Breast epithelium (tissue), 4 donors: ENCODE measurements at regions not wholly inside any gene's neighbourhood (a gene's known extent, or its start where the extent isn't known, plus 50 kb on each side); places are given as distances from the start of the nearest gene placed in this dataset.
"Not testable (repeated sequence)": the region's sequence is repeated elsewhere in the genome, so short reads cannot be mapped to it uniquely, and the experiment has no call there.

Source experiments
- DNase-seq, 2 donors: peaks; one replicate each; pipeline ENCODE4 v3.0.0-alpha.2; 2019; ENCODE audit warnings: low spot score in 2 of 2
- H3K27ac ChIP-seq, 2 donors: fragments of 200-600 bp; sonication (generic) in 1 of 2; one replicate each; pipeline ENCODE4 v1.5.1; 2016 to 2019; ENCODE audit warnings: mild to moderate bottlenecking in 1 of 2
- H3K27me3 ChIP-seq, 2 donors: fragments of 200-600 bp; sonication (generic) in 1 of 2; one replicate each; pipeline versions ENCODE4 v1.5.1 to v1.6.0; 2017 to 2019; ENCODE audit warnings: control low read depth in 1 of 2, mild to moderate bottlenecking in 1 of 2
- H3K36me3 ChIP-seq: fragments of 200-600 bp; one replicate; pipeline ENCODE4 v1.5.1; 2019
- H3K4me1 ChIP-seq, 2 donors: fragments of 200-600 bp; sonication (generic); one replicate each; pipeline ENCODE4 v1.5.1; 2016 to 2019; ENCODE audit warnings: control low read depth in 1 of 2
- H3K4me3 ChIP-seq, 3 donors: fragments of 200-600 bp; sonication (generic); 1 replicate in 2 of 3; 2 replicates in 1 of 3; pipeline ENCODE4 v1.5.1; 2016 to 2019; ENCODE audit warnings: mild to moderate bottlenecking in 3 of 3, moderate library complexity in 2 of 3
- H3K9me3 ChIP-seq, 2 donors: fragments of 200-600 bp; sonication (generic) in 1 of 2; one replicate each; pipeline ENCODE4 v1.5.1; 2016 to 2019; ENCODE audit warnings: control low read depth in 1 of 2
- POLR2A ChIP-seq: fragments of 450-650 bp; IDR thresholded peaks from one replicate; pipeline ENCODE4 v1.6.1; 2016; ENCODE audit warnings: antibody characterized with exemption, mild to moderate bottlenecking, moderate library complexity
- POLR2AphosphoS5 ChIP-seq, 3 donors: sonication (generic); formaldehyde crosslinking; IDR thresholded peaks; one replicate each; pipeline ENCODE4 v1.6.1; 2017; ENCODE audit warnings: antibody characterized with exemption in 3 of 3
- intact Hi-C: fragments of 100-400 bp; cut with DNase I; formaldehyde crosslinking; loops from one replicate; pipeline ENCODE4 v1.15.1; 2023; ENCODE audit warnings: low total_unique reads
- TF ChIP-seq, protein P1 (sequence below), 3 donors: fragments of 450-650 bp; IDR thresholded peaks; one replicate each; pipeline ENCODE4 v1.5.1; 2016 to 2017; ENCODE audit warnings: antibody characterized with exemption in 3 of 3, mild to moderate bottlenecking in 3 of 3, moderate library complexity in 3 of 3

DNA sequence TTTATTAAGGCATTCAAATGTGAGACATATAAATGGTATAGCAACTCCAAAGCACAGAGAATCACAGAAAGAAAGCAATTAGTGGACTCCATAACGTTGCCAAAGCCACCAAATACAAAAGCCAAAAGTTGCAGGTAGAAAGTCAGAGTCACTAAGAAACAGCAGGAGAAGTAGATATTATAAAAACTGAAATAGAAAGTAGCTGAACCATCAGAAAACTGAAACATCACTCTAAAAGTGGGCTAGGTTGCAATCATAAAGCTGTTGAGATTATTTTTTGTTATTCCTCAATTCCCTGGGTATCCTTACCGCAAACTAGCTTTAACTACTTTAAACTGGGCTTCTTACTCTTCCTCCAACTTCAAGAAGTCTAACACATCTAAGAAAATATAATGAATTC, 108.1 kb upstream of the ARRDC3 start:
- no peak for DNase-seq
- H3K9me3 ChIP-seq, result no peaks in the 10 kb centered on the region
- TF ChIP-seq, protein P1, sequence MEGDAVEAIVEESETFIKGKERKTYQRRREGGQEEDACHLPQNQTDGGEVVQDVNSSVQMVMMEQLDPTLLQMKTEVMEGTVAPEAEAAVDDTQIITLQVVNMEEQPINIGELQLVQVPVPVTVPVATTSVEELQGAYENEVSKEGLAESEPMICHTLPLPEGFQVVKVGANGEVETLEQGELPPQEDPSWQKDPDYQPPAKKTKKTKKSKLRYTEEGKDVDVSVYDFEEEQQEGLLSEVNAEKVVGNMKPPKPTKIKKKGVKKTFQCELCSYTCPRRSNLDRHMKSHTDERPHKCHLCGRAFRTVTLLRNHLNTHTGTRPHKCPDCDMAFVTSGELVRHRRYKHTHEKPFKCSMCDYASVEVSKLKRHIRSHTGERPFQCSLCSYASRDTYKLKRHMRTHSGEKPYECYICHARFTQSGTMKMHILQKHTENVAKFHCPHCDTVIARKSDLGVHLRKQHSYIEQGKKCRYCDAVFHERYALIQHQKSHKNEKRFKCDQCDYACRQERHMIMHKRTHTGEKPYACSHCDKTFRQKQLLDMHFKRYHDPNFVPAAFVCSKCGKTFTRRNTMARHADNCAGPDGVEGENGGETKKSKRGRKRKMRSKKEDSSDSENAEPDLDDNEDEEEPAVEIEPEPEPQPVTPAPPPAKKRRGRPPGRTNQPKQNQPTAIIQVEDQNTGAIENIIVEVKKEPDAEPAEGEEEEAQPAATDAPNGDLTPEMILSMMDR (IDR thresholded peaks at IDR 0.05), result no peak
- TF ChIP-seq POLR2AphosphoS5 (IDR thresholded peaks at IDR 0.05) (no peak), POLR2A (no peak)
- no peaks in the 10 kb centered on the region for H3K27me3 ChIP-seq
- intact Hi-C loops, result loop anchor here (10.0 kb wide), 1 partner anchor 154 kb away; no protein-coding TSS in a partner anchor
- no peaks in the 10 kb centered on the region for H3K36me3 ChIP-seq
- H3K4me3 ChIP-seq, result no peak overlapping the region
- H3K4me1 ChIP-seq, result no peaks in the 10 kb centered on the region
- H3K27ac ChIP-seq, result no peak overlapping the region

DNA sequence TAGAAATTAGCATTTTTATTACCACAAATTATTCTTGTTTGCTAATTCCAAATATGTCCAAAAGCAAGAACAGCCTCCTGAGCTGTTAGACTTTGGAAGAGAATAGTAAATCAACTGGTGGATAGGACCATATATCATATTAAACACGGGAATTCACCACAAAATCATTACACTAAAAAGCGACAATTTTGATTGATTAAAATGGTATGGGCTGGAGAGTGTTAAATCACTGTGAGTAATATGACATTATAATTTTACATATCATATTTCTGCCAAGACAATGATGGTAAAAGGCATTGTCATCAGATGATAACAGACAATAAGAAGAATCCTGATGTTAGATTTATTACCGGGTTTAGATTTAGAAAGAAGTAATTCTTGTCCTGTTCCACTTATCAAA, 107.2 kb upstream of the ARRDC3 start:
- no peaks in the 10 kb centered on the region for H3K36me3 ChIP-seq
- no peak for DNase-seq
- H3K27ac ChIP-seq, result no peak overlapping the region
- no peaks in the 10 kb centered on the region for H3K4me1 ChIP-seq
- intact Hi-C loops, result loop anchor here (10.0 kb wide), 1 partner anchor 154 kb away; no protein-coding TSS in a partner anchor
- TF ChIP-seq POLR2A (no peak), POLR2AphosphoS5 (IDR thresholded peaks at IDR 0.05) (no peak)
- TF ChIP-seq, protein P1 (IDR thresholded peaks at IDR 0.05), result no peak
- H3K4me3 ChIP-seq, result no peak overlapping the region
- no peaks in the 10 kb centered on the region for H3K27me3 ChIP-seq
- no peaks in the 10 kb centered on the region for H3K9me3 ChIP-seq

DNA sequence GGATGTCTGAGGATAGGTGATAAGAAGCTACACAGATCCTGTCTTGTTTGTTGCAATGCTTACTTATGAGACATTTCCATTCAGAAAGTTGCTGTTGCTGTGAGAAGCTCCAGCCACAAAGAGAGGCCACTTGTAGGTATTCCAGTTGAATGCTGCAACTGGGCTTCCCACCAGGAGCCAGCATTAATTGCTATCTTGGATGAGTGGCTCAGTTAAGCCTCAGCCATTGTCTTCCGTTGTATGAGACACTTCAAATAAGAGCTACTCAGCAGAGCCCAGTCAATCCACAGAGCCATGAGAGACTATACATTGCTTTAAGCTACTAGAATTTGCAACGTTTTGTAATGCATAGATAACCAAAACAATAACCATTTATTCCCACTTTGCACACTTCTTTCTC, 104.3 kb upstream of the ARRDC3 start:
- no peaks in the 10 kb centered on the region for H3K4me1 ChIP-seq
- H3K27me3 ChIP-seq, result no peaks in the 10 kb centered on the region
- H3K36me3 ChIP-seq, result no peaks in the 10 kb centered on the region
- DNase-seq, result no peak
- H3K27ac ChIP-seq, result no peak overlapping the region
- H3K4me3 ChIP-seq, result no peak overlapping the region
- intact Hi-C loops, result no loop called here
- TF ChIP-seq POLR2A (no peak), POLR2AphosphoS5 (IDR thresholded peaks at IDR 0.05) (no peak)
- TF ChIP-seq, protein P1 (IDR thresholded peaks at IDR 0.05), result no peak
- no peaks in the 10 kb centered on the region for H3K9me3 ChIP-seq

DNA sequence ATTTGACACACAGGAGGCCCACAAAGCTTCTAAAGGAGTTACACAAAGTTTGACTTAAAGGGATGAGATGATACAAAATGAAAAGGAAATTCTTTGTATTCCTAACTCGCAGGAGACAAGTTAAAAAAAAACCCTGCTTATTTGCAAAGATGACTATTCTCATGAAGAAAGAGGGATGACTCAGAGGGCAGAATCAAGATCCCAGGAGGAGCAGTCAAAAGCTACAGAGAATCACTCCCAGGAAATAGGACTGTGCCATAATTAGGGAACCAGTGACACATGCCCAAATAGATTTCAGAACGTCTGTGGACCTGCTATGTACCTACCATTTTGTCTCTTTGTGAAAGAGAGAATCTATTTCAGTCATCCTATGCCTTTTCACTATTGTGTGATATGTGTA, 103.5 kb upstream of the ARRDC3 start:
- TF ChIP-seq POLR2A, result no peak
- TF ChIP-seq, protein P1 (IDR thresholded peaks at IDR 0.05), result no peak
- TF ChIP-seq POLR2AphosphoS5 (IDR thresholded peaks at IDR 0.05), result no peak

DNA sequence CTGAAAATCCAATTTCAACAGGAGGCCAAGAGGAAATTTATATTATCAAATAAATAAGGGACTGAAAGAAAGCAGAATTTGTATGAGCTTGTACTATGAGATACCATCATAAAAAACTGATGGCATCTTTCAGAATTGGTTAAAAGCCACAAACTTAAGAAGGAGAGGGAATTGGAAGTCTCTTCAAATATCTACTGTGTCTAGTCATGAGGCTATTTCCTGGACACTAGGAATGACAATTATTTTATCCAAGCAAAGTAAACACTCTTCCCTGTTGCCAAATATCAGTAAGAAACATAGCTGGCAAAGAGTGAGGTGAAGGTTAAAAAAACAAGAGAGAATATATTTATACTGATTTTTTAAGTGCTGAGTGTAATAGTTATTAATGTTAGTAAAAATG, 101.5 kb upstream of the ARRDC3 start:
- intact Hi-C loops, result no loop called here
- no peaks in the 10 kb centered on the region for H3K9me3 ChIP-seq
- no peak for DNase-seq
- no peak overlapping the region for H3K4me3 ChIP-seq
- no peaks in the 10 kb centered on the region for H3K36me3 ChIP-seq
- H3K27me3 ChIP-seq, result no peaks in the 10 kb centered on the region
- no peak overlapping the region for H3K27ac ChIP-seq
- TF ChIP-seq, protein P1 (IDR thresholded peaks at IDR 0.05), result no peak
- TF ChIP-seq POLR2A, result no peak
- TF ChIP-seq POLR2AphosphoS5 (IDR thresholded peaks at IDR 0.05), result no peak
- no peaks in the 10 kb centered on the region for H3K4me1 ChIP-seq

More for the DNA sequence above, 103.5 kb upstream of the ARRDC3 start:
- Histone ChIP-seq H3K9me3 (no peaks in the 10 kb centered on the region), H3K27me3 (no peaks in the 10 kb centered on the region), H3K27ac (no peak overlapping the region), H3K4me3 (no peak overlapping the region), H3K36me3 (no peaks in the 10 kb centered on the region), H3K4me1 (no peaks in the 10 kb centered on the region)
- intact Hi-C loops, result no loop called here
- DNase-seq, result no peak

DNA sequence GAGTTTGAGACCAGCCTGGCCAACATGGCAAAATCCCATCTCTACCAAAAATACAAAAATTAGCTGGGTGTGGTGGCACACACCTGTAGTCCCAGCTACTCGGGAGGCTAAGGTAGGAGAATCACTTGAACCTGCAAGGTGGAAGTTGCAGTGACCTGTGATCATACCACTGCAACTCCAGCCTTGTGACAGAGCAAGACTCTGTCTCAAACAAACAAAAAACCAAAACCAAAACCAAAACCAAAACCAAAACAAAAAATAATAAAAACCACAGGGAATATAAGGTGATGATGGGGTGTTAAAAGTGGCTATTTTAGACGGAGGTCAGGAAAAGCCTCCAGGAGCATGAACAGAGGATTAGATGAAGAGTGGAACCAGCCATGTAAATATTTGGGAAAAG, 96.3 kb upstream of the ARRDC3 start:
- H3K9me3 ChIP-seq, intact Hi-C loops, H3K27me3 ChIP-seq, H3K36me3 ChIP-seq, H3K4me1 ChIP-seq, H3K4me3 ChIP-seq, H3K27ac ChIP-seq, DNase-seq: not testable (repeated sequence)
